CD4-positive, alpha-beta memory T cell (primary cell): ENCODE measurements at regions not wholly inside any gene's neighbourhood (a gene's known extent, or its start where the extent isn't known, plus 50 kb on each side); places are given as distances from the start of the nearest gene placed in this dataset.

Source experiments
- CTCF ChIA-PET: fragments of 350-600 bp; sonication (Branson Sonifier 250); formaldehyde crosslinking; loops from one replicate; lab custom pipeline; 2021; ENCODE audit warnings: inconsistent platforms; ENCODE audit not compliant: partially characterized antibody; lab: Charles Lee
- POLR2A ChIA-PET: fragments of 350-600 bp; sonication (Branson Sonifier 250); formaldehyde crosslinking; loops from one replicate; lab custom pipeline; 2021; ENCODE audit not compliant: partially characterized antibody; lab: Charles Lee
- DNase-seq, 5 donors: peaks; one replicate each; pipeline versions ENCODE4 v3.0.0 to v3.0.0-alpha.2; 2020 to 2022; ENCODE audit warnings: mixed read lengths in 1 of 5
- H3K27ac ChIP-seq: one replicate; pipeline ENCODE4 v1.7.0; 2013; ENCODE audit warnings: low read depth, low read length
- H3K27me3 ChIP-seq: 2 replicates; pipeline ENCODE4 v1.7.0; 2013; ENCODE audit warnings: mild to moderate bottlenecking, low read length, moderate library complexity; ENCODE audit not compliant: insufficient read depth
- H3K36me3 ChIP-seq: 2 replicates; pipeline ENCODE4 v1.7.0; 2013; ENCODE audit warnings: mild to moderate bottlenecking, low read length, moderate library complexity; ENCODE audit not compliant: insufficient read depth
- H3K4me1 ChIP-seq: 2 replicates; pipeline ENCODE4 v1.7.0; 2013; ENCODE audit warnings: mild to moderate bottlenecking, low read length, moderate library complexity; ENCODE audit not compliant: insufficient read depth
- H3K4me3 ChIP-seq, 2 donors: one replicate each; pipeline ENCODE4 v1.7.0; 2013; ENCODE audit warnings: low read length in 2 of 2, mild to moderate bottlenecking in 1 of 2
- H3K9me3 ChIP-seq, 2 donors: one replicate each; pipeline ENCODE4 v1.7.0; 2013; ENCODE audit warnings: low read length in 2 of 2, control low read depth in 1 of 2; ENCODE audit not compliant: control insufficient read depth in 1 of 2
- H3K27ac Mint-ChIP-seq, 7 donors: one replicate each; pipeline ENCODE4 v1.8.0; 2020 to 2021; ENCODE audit warnings: mixed read lengths in 7 of 7, mild to moderate bottlenecking in 6 of 7, inconsistent platforms in 3 of 7, moderate library complexity in 3 of 7
- H3K27me3 Mint-ChIP-seq, 2 donors: one replicate each; pipeline ENCODE4 v1.8.0; 2020 to 2021; ENCODE audit warnings: mixed read lengths in 2 of 2
- H3K36me3 Mint-ChIP-seq, 2 donors: one replicate each; pipeline ENCODE4 v1.8.0; 2020 to 2021; ENCODE audit warnings: mixed read lengths in 2 of 2, inconsistent platforms in 1 of 2, mild to moderate bottlenecking in 1 of 2
- H3K4me1 Mint-ChIP-seq, 4 donors: one replicate each; pipeline ENCODE4 v1.8.0; 2020 to 2021; ENCODE audit warnings: mixed read lengths in 4 of 4, mild to moderate bottlenecking in 1 of 4
- H3K4me3 Mint-ChIP-seq, 8 donors: one replicate each; pipeline ENCODE4 v1.8.0; 2020 to 2021; ENCODE audit warnings: mixed read lengths in 8 of 8, mild to moderate bottlenecking in 7 of 8, moderate library complexity in 6 of 8, inconsistent platforms in 3 of 8
- H3K9me3 Mint-ChIP-seq, 8 donors: one replicate each; pipeline ENCODE4 v1.8.0; 2020 to 2021; ENCODE audit warnings: mixed read lengths in 8 of 8, mild to moderate bottlenecking in 5 of 8, inconsistent platforms in 3 of 8, moderate library complexity in 1 of 8
- intact Hi-C: fragments of 100-400 bp; cut with micrococcal nuclease; formaldehyde crosslinking; loops from one replicate; pipeline ENCODE4 v1.15.1; 2023

DNA sequence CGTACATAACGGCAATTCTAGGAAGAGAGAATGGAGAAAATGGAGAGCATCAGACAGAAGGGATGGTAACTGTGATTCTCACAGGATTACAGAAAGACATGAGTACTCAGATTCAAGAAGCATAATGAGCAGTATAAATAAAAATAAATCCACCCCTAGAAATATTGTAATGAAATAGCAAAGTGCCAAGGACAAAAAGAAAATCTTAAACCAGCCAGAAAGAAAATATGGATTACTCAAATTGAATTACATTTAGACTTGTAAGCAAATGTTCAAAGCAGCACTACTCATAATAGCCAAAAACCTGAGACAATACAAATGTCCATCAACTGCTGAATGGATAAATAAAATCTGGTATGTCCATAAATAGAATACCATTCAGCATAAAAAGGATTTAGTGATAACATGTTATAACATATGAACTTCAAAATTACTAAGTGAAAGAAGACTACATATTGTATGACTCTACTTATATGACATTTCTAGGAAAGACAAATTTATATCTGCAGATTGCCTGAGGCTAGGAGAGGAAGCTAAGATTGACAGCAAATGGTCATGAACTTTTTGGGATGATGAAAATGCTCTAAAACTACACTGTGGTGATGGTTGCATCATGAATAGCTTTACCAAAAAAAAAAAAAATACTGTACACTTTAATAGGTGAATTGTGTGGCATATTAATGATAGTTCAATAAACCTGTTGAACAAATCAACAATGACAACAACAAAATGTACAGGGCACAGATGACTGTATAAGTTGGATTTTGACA lies 63.4 kb upstream of the SPTBN1 start:
- peak overlapping the region in 1 of 7 donors; percentile 3 for H3K27ac Mint-ChIP-seq
- ChIA-PET POLR2A (no interaction called here), CTCF (no interaction called here)
- H3K4me1 Mint-ChIP-seq, result peaks cover 6 to 10% (median 8%) of the 10 kb centered on the region in 4 donors
- no peak overlapping the region for H3K27ac ChIP-seq
- no peak overlapping the region for H3K4me3 ChIP-seq
- DNase-seq, result no peak
- H3K36me3 Mint-ChIP-seq, result peaks cover 0 to 1% of the 10 kb centered on the region in 2 donors
- no peaks in the 10 kb centered on the region for H3K9me3 Mint-ChIP-seq
- H3K4me1 ChIP-seq, result peaks cover 9% of the 10 kb centered on the region
- H3K36me3 ChIP-seq, result no peaks in the 10 kb centered on the region
- no peaks in the 10 kb centered on the region for H3K9me3 ChIP-seq
- peak overlapping the region in 1 of 8 donors; percentile 17 for H3K4me3 Mint-ChIP-seq
- H3K27me3 Mint-ChIP-seq, result peaks cover 0 to 2% of the 10 kb centered on the region in 2 donors
- no peaks in the 10 kb centered on the region for H3K27me3 ChIP-seq
- intact Hi-C loops, result no loop called here

DNA sequence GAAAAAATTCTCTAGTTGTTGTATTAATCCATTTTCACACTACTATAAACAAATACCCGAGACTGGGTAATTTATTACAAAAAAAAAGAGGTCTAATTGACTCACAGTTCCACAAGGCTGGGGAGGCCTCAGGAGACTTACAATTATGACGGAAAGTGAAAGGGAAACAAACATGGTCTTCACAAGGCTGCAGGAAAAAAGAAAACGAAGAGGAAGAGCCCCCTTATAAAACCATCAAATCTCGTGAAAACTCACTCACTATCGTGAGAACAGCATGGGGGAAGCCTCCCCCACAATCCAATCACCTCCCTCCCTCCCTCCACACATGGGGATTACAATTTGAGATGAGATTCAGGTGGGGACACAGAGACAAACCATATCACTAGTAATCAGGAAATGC lies 61.7 kb upstream of the SPTBN1 start:
- no peaks in the 10 kb centered on the region for H3K36me3 ChIP-seq
- intact Hi-C loops, result no loop called here
- POLR2A ChIA-PET, result no interaction called here
- DNase-seq, result peak in 3 of 5 donors; percentile 3 to 28 (median 15)
- no peaks in the 10 kb centered on the region for H3K27me3 Mint-ChIP-seq
- H3K27ac Mint-ChIP-seq, result peak overlapping the region; percentile 52 to 92 (median 75)
- H3K9me3 Mint-ChIP-seq, result no peaks in the 10 kb centered on the region
- no peaks in the 10 kb centered on the region for H3K27me3 ChIP-seq
- H3K4me1 Mint-ChIP-seq, result peaks cover 6 to 10% (median 8%) of the 10 kb centered on the region in 4 donors
- H3K4me3 ChIP-seq, result peak overlapping the region; percentile 1 to 11
- no peaks in the 10 kb centered on the region for H3K9me3 ChIP-seq
- H3K36me3 Mint-ChIP-seq, result peaks cover 0 to 1% of the 10 kb centered on the region in 2 donors
- peak overlapping the region; percentile 48 to 85 (median 74) for H3K4me3 Mint-ChIP-seq
- H3K4me1 ChIP-seq, result peaks cover 9% of the 10 kb centered on the region
- H3K27ac ChIP-seq, result no peak overlapping the region
- CTCF ChIA-PET, result no interaction called here

DNA sequence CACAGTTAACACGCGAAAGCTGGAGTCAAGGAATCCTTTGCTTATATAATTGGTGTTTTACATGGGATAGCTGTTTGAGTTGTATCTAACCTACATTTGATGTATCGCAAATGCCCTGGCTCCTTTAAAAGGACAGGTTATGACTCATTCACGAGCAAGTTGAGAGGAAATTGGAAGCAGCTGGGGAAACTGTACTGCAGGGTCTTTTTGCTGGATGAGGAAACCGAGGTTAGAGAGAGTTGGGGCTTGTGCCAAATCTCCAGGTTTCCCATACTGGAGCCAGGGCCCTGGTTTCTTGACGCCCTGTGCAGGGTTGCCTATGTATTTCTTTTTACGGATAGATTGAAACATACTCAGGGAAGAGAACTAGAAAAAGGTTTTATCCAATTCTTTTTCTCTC lies 60.0 kb upstream of the SPTBN1 start:
- Mint-ChIP-seq H3K4me1 (peaks cover 6 to 10% (median 8%) of the 10 kb centered on the region in 4 donors), H3K4me3 (no peak overlapping the region), H3K9me3 (no peaks in the 10 kb centered on the region), H3K27me3 (no peaks in the 10 kb centered on the region), H3K36me3 (peaks cover 0 to 1% of the 10 kb centered on the region in 2 donors), H3K27ac (no peak overlapping the region)
- DNase-seq, result no peak
- H3K4me1 ChIP-seq, result peaks cover 9% of the 10 kb centered on the region
- H3K27ac ChIP-seq, result no peak overlapping the region
- CTCF ChIA-PET, result no interaction called here
- no peaks in the 10 kb centered on the region for H3K27me3 ChIP-seq
- intact Hi-C loops, result no loop called here
- POLR2A ChIA-PET, result no interaction called here
- H3K4me3 ChIP-seq, result no peak overlapping the region
- no peaks in the 10 kb centered on the region for H3K9me3 ChIP-seq
- H3K36me3 ChIP-seq, result no peaks in the 10 kb centered on the region

DNA sequence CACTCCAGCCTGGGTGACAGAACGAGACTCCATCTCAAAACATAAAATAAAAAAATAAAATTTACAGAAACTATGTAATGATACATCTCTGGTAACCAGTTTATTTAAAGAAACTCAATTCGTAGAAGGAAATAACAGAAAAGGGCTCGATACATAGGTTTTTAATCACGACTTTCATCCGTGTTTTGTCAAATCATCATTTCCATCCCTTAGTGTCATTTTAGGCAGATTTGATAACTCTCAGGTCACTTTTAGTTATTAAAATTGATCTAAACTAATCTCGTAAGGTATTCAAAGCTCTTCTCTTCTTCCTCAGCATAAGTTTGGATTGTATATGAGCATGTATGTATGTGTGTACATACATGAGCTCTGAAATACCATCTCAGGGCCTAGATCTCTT lies 59.3 kb upstream of the SPTBN1 start:
- Histone ChIP-seq H3K27ac (no peak overlapping the region), H3K4me1 (peaks cover 9% of the 10 kb centered on the region), H3K36me3 (no peaks in the 10 kb centered on the region), H3K27me3 (no peaks in the 10 kb centered on the region), H3K4me3 (no peak overlapping the region), H3K9me3 (no peaks in the 10 kb centered on the region)
- DNase-seq, result no peak
- Mint-ChIP-seq H3K4me1 (peaks cover 6 to 10% (median 8%) of the 10 kb centered on the region in 4 donors), H3K4me3 (no peak overlapping the region), H3K9me3 (no peaks in the 10 kb centered on the region), H3K27me3 (no peaks in the 10 kb centered on the region), H3K27ac (no peak overlapping the region), H3K36me3 (peaks cover 0 to 1% of the 10 kb centered on the region in 2 donors)
- CTCF ChIA-PET, result no interaction called here
- intact Hi-C loops, result no loop called here
- POLR2A ChIA-PET, result no interaction called here

GRCh38 chr2:54397426-54397825 lies 58.7 kb upstream of the SPTBN1 start:
- Mint-ChIP-seq H3K4me1 (peaks cover 6 to 10% (median 8%) of the 10 kb centered on the region in 4 donors), H3K4me3 (no peak overlapping the region), H3K9me3 (no peaks in the 10 kb centered on the region), H3K27me3 (no peaks in the 10 kb centered on the region), H3K36me3 (peaks cover 0 to 1% of the 10 kb centered on the region in 2 donors), H3K27ac (no peak overlapping the region)
- Histone ChIP-seq H3K9me3 (no peaks in the 10 kb centered on the region), H3K4me3 (no peak overlapping the region), H3K27ac (no peak overlapping the region), H3K4me1 (peaks cover 9% of the 10 kb centered on the region), H3K36me3 (no peaks in the 10 kb centered on the region), H3K27me3 (no peaks in the 10 kb centered on the region)
- DNase-seq, result no peak
- CTCF ChIA-PET, result no interaction called here
- POLR2A ChIA-PET, result no interaction called here
- intact Hi-C loops, result no loop called here

GRCh38 chr2:54401554-54401953 lies 54.6 kb upstream of the SPTBN1 start:
- ChIA-PET POLR2A (no interaction called here), CTCF (no interaction called here)
- Histone ChIP-seq H3K4me1 (peaks cover 13% of the 10 kb centered on the region), H3K27ac (no peak overlapping the region), H3K4me3 (no peak overlapping the region), H3K27me3 (no peaks in the 10 kb centered on the region), H3K9me3 (no peaks in the 10 kb centered on the region), H3K36me3 (no peaks in the 10 kb centered on the region)
- no peak for DNase-seq
- no peaks in the 10 kb centered on the region for H3K27me3 Mint-ChIP-seq
- H3K4me1 Mint-ChIP-seq, result peaks cover 4 to 14% (median 7%) of the 10 kb centered on the region in 4 donors
- no peak overlapping the region for H3K27ac Mint-ChIP-seq
- no peak overlapping the region for H3K4me3 Mint-ChIP-seq
- H3K9me3 Mint-ChIP-seq, result no peaks in the 10 kb centered on the region
- intact Hi-C loops, result no loop called here
- no peaks in the 10 kb centered on the region for H3K36me3 Mint-ChIP-seq

DNA sequence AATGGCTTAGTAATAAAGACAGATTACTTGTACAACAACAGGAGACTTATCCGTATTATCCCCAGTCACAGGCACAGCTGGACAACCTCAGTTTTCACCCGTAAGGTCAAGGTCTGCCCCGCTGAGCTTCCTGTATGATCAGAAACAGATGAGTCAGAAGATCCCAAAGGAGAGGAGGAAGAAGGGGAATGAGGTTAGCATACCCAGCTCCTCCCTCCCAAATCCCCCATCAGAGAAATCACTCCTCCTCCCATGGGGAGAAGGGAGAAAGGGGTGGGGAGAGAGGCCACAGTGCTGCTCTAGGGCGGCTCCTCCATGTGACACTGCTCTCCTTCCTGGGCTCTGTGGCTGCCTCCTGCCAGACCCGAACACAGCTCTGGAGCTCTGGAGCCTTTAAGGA lies 53.8 kb upstream of the SPTBN1 start:
- Mint-ChIP-seq H3K9me3 (peaks cover 0 to 3% (median 0%) of the 10 kb centered on the region in 8 donors), H3K36me3 (no peaks in the 10 kb centered on the region), H3K27ac (no peak overlapping the region), H3K27me3 (no peaks in the 10 kb centered on the region), H3K4me1 (peaks cover 4 to 14% (median 7%) of the 10 kb centered on the region in 4 donors), H3K4me3 (no peak overlapping the region)
- Histone ChIP-seq H3K4me3 (no peak overlapping the region), H3K27me3 (no peaks in the 10 kb centered on the region), H3K36me3 (no peaks in the 10 kb centered on the region), H3K9me3 (no peaks in the 10 kb centered on the region), H3K27ac (no peak overlapping the region), H3K4me1 (peaks cover 13% of the 10 kb centered on the region)
- DNase-seq, result no peak
- POLR2A ChIA-PET, result no interaction called here
- intact Hi-C loops, result no loop called here
- CTCF ChIA-PET, result no interaction called here
